GM23338 (cell line): ENCODE measurements at regions not wholly inside any gene's neighbourhood (a gene's known extent, or its start where the extent isn't known, plus 50 kb on each side); places are given as distances from the start of the nearest gene placed in this dataset.

ENCODE experiments used
- ATAC-seq: fragments of 200-7000 bp; cut with Tn5 transposase; 3 replicates; pipeline ENCODE4 v1.9.1; 2020
- DNase-seq: peaks from one replicate; pipeline ENCODE4 v3.0.0-alpha.2; 2015; ENCODE audit warnings: low spot score
- H2AFZ ChIP-seq: fragments of 200-600 bp; sonication (generic); 2 replicates; pipeline ENCODE4 v1.8.0; 2016; ENCODE audit warnings: antibody characterized with exemption, mild to moderate bottlenecking, moderate library complexity
- H3F3A ChIP-seq: fragments of 200-600 bp; sonication (generic); replicated peaks from 2 replicates; pipeline ENCODE4 v1.8.0; 2017; ENCODE audit warnings: antibody characterized with exemption, mixed run types, low read depth
- H3K27ac ChIP-seq: fragments of 200-600 bp; sonication (generic); 2 replicates; pipeline ENCODE4 v1.6.1; 2016; ENCODE audit warnings: low read depth
- H3K27me3 ChIP-seq: fragments of 200-600 bp; sonication (generic); 2 replicates; pipeline ENCODE4 v1.8.0; 2016; ENCODE audit warnings: mild to moderate bottlenecking, mixed run types, moderate library complexity; ENCODE audit not compliant: insufficient read depth
- H3K36me3 ChIP-seq: fragments of 200-600 bp; sonication (generic); 2 replicates; pipeline ENCODE4 v1.8.0; 2016; ENCODE audit warnings: mild to moderate bottlenecking; ENCODE audit not compliant: insufficient read depth
- H3K4me1 ChIP-seq: fragments of 200-600 bp; sonication (generic); 2 replicates; pipeline ENCODE4 v1.8.0; 2016; ENCODE audit warnings: mild to moderate bottlenecking, moderate library complexity; ENCODE audit not compliant: insufficient read depth
- H3K4me2 ChIP-seq: fragments of 200-600 bp; sonication (generic); 2 replicates; pipeline ENCODE4 v1.7.1; 2017; ENCODE audit warnings: mixed run types
- H3K4me3 ChIP-seq: fragments of 200-600 bp; sonication (generic); 2 replicates; pipeline ENCODE4 v1.6.1; 2016; ENCODE audit warnings: mixed run types
- H3K79me2 ChIP-seq: fragments of 200-600 bp; sonication (generic); replicated peaks from 2 replicates; pipeline ENCODE4 v1.8.0; 2017; ENCODE audit warnings: mild to moderate bottlenecking; ENCODE audit not compliant: insufficient read depth
- H3K9me2 ChIP-seq: fragments of 200-600 bp; sonication (generic); 2 replicates; pipeline ENCODE4 v1.8.0; 2017; ENCODE audit not compliant: insufficient read depth
- H4K20me1 ChIP-seq: fragments of 200-600 bp; sonication (generic); replicated peaks from 2 replicates; pipeline ENCODE4 v1.8.0; 2017; ENCODE audit warnings: mild to moderate bottlenecking; ENCODE audit not compliant: insufficient read depth
- H3K27ac Mint-ChIP-seq: 2 replicates; pipeline ENCODE4 v1.8.0; 2020; ENCODE audit warnings: inconsistent platforms, mild to moderate bottlenecking, moderate library complexity, mixed read lengths
- H3K27me3 Mint-ChIP-seq: 3 replicates; pipeline ENCODE4 v1.8.0; 2022; ENCODE audit warnings: low read depth, mild to moderate bottlenecking, moderate library complexity, mixed read lengths, inconsistent platforms; ENCODE audit not compliant: insufficient read depth, poor library complexity
- H3K36me3 Mint-ChIP-seq: 3 replicates; pipeline ENCODE4 v1.8.0; 2021; ENCODE audit warnings: low read depth, mild to moderate bottlenecking, inconsistent platforms, moderate library complexity, mixed read lengths
- H3K4me1 Mint-ChIP-seq: 3 replicates; pipeline ENCODE4 v1.8.0; 2020; ENCODE audit warnings: mild to moderate bottlenecking, inconsistent platforms, mixed read lengths
- H3K4me3 Mint-ChIP-seq: 3 replicates; pipeline ENCODE4 v1.8.0; 2021; ENCODE audit warnings: moderate library complexity, mild to moderate bottlenecking, inconsistent platforms, mixed read lengths
- H3K9me3 Mint-ChIP-seq: 3 replicates; pipeline ENCODE4 v1.8.0; 2020; ENCODE audit warnings: moderate library complexity, mild to moderate bottlenecking, inconsistent platforms, mixed read lengths
- EZH2phosphoT487 ChIP-seq: fragments of 200-600 bp; sonication (generic); IDR thresholded peaks from one replicate; pipeline ENCODE4 v1.8.1; 2018; ENCODE audit warnings: antibody characterized with exemption; ENCODE audit not compliant: unreplicated experiment
- JUNB ChIP-seq: IDR thresholded peaks from one replicate; pipeline ENCODE4 v1.6.1; 2016; ENCODE audit warnings: antibody characterized with exemption; ENCODE audit not compliant: unreplicated experiment
- NANOG ChIP-seq: IDR thresholded peaks from 2 replicates; pipeline ENCODE4 v1.6.1; 2016; ENCODE audit warnings: antibody characterized with exemption, borderline replicate concordance
- POLR2AphosphoS5 ChIP-seq: IDR thresholded peaks from 2 replicates; pipeline ENCODE4 v1.6.1; 2016; ENCODE audit warnings: antibody characterized with exemption, low read depth
- REST ChIP-seq: IDR thresholded peaks from one replicate; pipeline ENCODE4 v1.6.1; 2018; ENCODE audit warnings: antibody characterized with exemption; ENCODE audit not compliant: unreplicated experiment
- STAT1 ChIP-seq: IDR thresholded peaks from one replicate; pipeline ENCODE4 v1.6.1; 2016; ENCODE audit warnings: antibody characterized with exemption; ENCODE audit not compliant: unreplicated experiment
- ZNF114 ChIP-seq: fragments of 250-450 bp; sonication (Bioruptor Pico); IDR thresholded peaks from 2 replicates; pipeline ENCODE4 v1.5.0; 2020; ENCODE audit warnings: mild to moderate bottlenecking, moderate library complexity
- ZNF462 ChIP-seq: fragments of 250-450 bp; sonication (Bioruptor Pico); IDR thresholded peaks from 2 replicates; pipeline ENCODE4 v1.5.0; 2020; ENCODE audit warnings: mild to moderate bottlenecking, moderate library complexity

- TF ChIP-seq ZNF462 (CRISPR knock-in tag) (no peak), ZNF114 (CRISPR knock-in tag) (no peak), REST (no peak), POLR2AphosphoS5 (no peak), STAT1 (no peak), EZH2phosphoT487 (no peak)
These were observed 163.4 kb upstream of the PUM3 start (continued) for GRCh38 chr9:3007326-3007725.

DNA sequence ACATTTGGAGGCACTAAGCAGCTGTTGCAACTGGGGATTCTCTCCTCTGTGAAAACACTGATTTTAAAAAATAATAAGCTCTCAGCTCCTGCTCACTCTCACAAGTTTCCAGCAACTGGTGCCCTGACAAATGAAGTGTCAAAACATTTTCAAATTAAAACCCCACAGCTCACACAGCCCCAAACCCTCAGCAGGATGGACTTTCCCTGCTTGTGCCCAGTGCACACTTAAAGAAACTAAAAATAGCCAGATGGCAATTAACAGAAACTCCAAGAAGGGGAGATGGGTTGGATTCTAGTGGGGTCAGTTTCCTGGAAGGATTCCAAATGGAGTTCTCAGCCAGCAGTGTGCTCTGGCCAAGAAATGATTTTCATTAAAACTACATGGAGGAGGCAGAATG lies 163.0 kb upstream of the PUM3 start:
- Histone ChIP-seq H3K4me1 (no peaks in the 10 kb centered on the region), H3K27ac (no peak overlapping the region), H4K20me1 (no peaks in the 10 kb centered on the region), H3K36me3 (no peaks in the 10 kb centered on the region), H3K4me3 (no peak overlapping the region), H3K9me2 (peaks cover 6% of the 10 kb centered on the region; the same call in 1 of the 2 replicates), H3K27me3 (no peaks in the 10 kb centered on the region), H3F3A (no peaks in the 10 kb centered on the region), H3K4me2 (no peak overlapping the region), H2AFZ (no peak overlapping the region), H3K79me2 (no peaks in the 10 kb centered on the region)
- Mint-ChIP-seq H3K4me3 (no peak overlapping the region), H3K27ac (no peak overlapping the region), H3K9me3 (no peaks in the 10 kb centered on the region), H3K27me3 (peaks cover 4% of the 10 kb centered on the region), H3K4me1 (peaks cover 5% of the 10 kb centered on the region; the same call in 2 of the 3 replicates), H3K36me3 (no peaks in the 10 kb centered on the region)
- DNase-seq (no peak), ATAC-seq (no peak)
- TF ChIP-seq NANOG (no peak), REST (no peak), JUNB (no peak), POLR2AphosphoS5 (no peak)
